ENCODE measurements at regions not wholly inside any gene's neighbourhood (a gene's known extent, or its start where the extent isn't known, plus 50 kb on each side); places are given as distances from the start of the nearest gene placed in this dataset.

DNA sequence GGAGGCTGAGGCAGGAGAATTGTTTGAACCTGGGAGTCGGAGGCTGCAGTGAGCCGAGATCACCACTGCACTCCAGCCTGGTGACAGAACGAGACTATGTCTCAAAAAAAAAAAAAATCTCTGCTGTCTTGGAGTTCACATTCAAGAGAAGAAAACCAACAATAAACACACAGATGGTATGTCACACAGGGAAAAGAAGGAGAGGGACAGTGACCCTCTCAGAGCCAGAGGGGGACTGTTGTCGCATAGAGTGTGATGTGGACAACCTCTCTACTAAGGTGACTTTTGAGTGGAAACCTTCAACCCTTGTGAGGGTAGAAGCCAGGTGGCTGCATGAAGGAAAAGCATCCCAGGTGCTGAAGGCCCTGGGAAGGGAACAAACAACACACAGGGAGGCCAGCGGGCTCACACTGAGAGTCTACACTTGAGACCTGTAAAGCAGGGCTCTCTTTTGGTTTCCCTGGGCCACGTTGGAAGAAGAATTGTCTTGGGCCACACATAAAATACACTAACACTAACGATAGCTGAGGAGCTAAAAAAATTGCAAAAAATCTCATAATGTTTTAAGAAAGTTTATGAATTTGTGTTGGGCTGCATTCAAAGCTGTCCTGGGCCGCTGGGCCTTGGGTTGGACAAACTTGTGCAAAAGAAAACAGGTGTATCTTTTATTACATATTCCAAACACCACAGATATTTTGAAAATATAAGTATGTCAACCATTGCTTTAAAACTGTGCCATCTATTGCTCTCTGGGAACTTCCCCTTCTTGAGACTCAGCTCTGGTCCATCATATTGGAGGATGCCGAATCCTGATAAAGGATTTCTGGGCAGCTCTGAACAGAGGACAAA, 136.0 kb downstream of the DDX1 start:
- Mint-ChIP-seq H3K4me3 (ENCODE audit: unreplicated experiment) (no peak overlapping the region), H3K27ac (ENCODE audit: unreplicated experiment) (no peak overlapping the region), H3K9me3 (ENCODE audit: unreplicated experiment) (peaks cover 14% of the 10 kb centered on the region), H3K36me3 (ENCODE audit: unreplicated experiment) (no peaks in the 10 kb centered on the region), H3K27me3 (ENCODE audit: unreplicated experiment) (peaks cover 10% of the 10 kb centered on the region), H3K4me1 (ENCODE audit: low read depth, unreplicated experiment) (peaks cover 27% of the 10 kb centered on the region)
- TF ChIP-seq CTCF (IDR thresholded peaks at IDR 0.05; ENCODE audit: partially characterized antibody, unreplicated experiment), result no peak
- no peak for DNase-seq

DNA sequence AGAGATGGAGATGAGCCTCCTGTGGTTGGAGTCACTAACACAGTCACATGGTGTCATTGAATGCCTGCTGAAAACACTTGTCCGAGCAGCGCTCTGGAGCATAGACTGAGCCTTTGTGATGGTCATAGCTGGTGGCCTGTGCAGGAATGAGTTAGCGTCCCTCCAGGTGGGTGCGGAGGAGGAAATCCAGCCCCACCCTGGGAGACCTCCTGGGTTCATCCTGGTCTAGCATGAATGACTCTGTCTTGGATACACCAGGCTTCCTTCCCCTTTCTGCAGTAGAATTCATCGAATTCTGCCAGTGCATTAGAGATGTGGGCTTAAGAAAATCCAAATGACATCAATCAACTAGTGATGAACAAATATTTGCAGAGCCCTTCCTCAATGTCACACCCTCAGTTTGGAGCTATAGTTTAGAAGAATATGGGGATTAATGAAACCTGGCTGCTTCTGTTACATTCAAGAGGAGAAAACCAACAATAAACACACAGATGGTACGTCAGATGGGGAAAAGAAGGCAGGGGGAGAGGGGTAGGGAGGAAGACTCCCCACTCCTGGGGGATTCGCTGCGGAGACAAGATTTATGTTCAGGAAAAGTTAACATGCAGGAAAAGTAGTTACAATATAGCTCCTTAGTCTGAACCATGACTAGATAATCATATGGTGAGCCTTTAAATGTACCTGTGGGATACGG, 136.7 kb downstream of the DDX1 start:
- H3K4me3 Mint-ChIP-seq (ENCODE audit: unreplicated experiment), result no peak overlapping the region
- peaks cover 30% of the 10 kb centered on the region for H3K4me1 Mint-ChIP-seq (ENCODE audit: low read depth, unreplicated experiment)
- peaks cover 11% of the 10 kb centered on the region for H3K27me3 Mint-ChIP-seq (ENCODE audit: unreplicated experiment)
- no peak for DNase-seq
- peaks cover 14% of the 10 kb centered on the region for H3K9me3 Mint-ChIP-seq (ENCODE audit: unreplicated experiment)
- no peak for TF ChIP-seq CTCF (IDR thresholded peaks at IDR 0.05; ENCODE audit: partially characterized antibody, unreplicated experiment)
- H3K27ac Mint-ChIP-seq (ENCODE audit: unreplicated experiment), result no peak overlapping the region
- no peaks in the 10 kb centered on the region for H3K36me3 Mint-ChIP-seq (ENCODE audit: unreplicated experiment)

- H3K9me3 Mint-ChIP-seq (ENCODE audit: unreplicated experiment), result peaks cover 14% of the 10 kb centered on the region
- DNase-seq, result no peak
- no peak overlapping the region for H3K4me3 Mint-ChIP-seq (ENCODE audit: unreplicated experiment)
- no peak overlapping the region for H3K27ac Mint-ChIP-seq (ENCODE audit: unreplicated experiment)
- H3K4me1 Mint-ChIP-seq (ENCODE audit: low read depth, unreplicated experiment), result peaks cover 34% of the 10 kb centered on the region
- no peaks in the 10 kb centered on the region for H3K36me3 Mint-ChIP-seq (ENCODE audit: unreplicated experiment)
- TF ChIP-seq CTCF (IDR thresholded peaks at IDR 0.05; ENCODE audit: partially characterized antibody, unreplicated experiment), result no peak
- H3K27me3 Mint-ChIP-seq (ENCODE audit: unreplicated experiment), result peaks cover 11% of the 10 kb centered on the region
Observed at GRCh38 chr2:15729001-15729400, 137.3 kb downstream of the DDX1 start.

- Mint-ChIP-seq H3K27me3 (ENCODE audit: unreplicated experiment) (peaks cover 11% of the 10 kb centered on the region), H3K9me3 (ENCODE audit: unreplicated experiment) (peaks cover 14% of the 10 kb centered on the region), H3K4me3 (ENCODE audit: unreplicated experiment) (no peak overlapping the region), H3K27ac (ENCODE audit: unreplicated experiment) (peak overlapping the region; percentile 1), H3K4me1 (ENCODE audit: low read depth, unreplicated experiment) (peaks cover 41% of the 10 kb centered on the region), H3K36me3 (ENCODE audit: unreplicated experiment) (no peaks in the 10 kb centered on the region)
- DNase-seq, result no peak
- no peak for TF ChIP-seq CTCF (IDR thresholded peaks at IDR 0.05; ENCODE audit: partially characterized antibody, unreplicated experiment)
Observed at GRCh38 chr2:15729709-15730544, 138.3 kb downstream of the DDX1 start.
